ENCODE measurements at regions not wholly inside any gene's neighbourhood (a gene's known extent, or its start where the extent isn't known, plus 50 kb on each side); places are given as distances from the start of the nearest gene placed in this dataset.

DNA sequence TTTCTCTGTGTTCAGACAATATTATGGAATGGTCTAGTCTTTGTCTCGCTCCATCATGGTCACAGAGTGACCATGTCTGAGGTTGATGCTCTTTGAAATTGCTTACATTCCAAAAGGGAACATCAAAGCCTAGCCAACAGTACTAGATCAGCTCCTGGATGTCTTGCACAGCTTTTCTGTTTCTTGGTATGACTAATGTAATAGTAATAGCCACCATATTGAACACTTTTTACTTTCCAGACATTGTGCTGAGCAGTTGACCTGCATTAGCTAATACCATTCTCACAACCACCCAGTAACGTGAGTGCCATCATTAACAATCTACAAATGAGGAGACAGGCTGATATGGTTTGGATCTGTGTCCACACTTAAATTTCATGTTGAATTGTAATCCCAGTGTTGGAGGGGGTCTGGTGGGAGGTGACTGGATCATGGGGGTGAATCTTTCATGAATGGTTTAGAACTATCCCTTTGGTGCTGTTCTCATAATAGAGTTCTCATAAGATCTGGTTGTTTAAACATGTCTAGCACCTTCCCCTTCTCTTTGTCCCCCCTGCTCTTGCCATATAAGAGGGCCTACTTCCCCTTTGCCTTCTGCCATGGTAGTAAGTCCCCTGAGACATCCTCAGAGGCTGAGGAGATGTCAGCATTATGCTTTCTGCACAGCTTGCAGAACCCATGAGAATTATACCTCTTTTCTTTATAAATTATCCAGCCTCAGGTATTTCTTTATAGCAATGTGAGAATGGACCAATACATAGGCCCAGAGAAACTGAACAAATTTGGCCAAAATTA is 577.5 kb upstream of the CLINT1 start:
- no peaks in the 10 kb centered on the region for H3K4me1 ChIP-seq (ENCODE audit: insufficient read depth)
- TF ChIP-seq EZH2phosphoT487 (IDR thresholded peaks at IDR 0.05; ENCODE audit: low read depth, severe bottlenecking, unreplicated experiment), result no peak
- TF ChIP-seq EZH2 (IDR thresholded peaks at IDR 0.05; ENCODE audit: borderline replicate concordance), result no peak
- no peak for TF ChIP-seq CTCF (IDR thresholded peaks at IDR 0.05; ENCODE audit: poor library complexity)
- no peak overlapping the region for H3K27ac ChIP-seq
- no peaks in the 10 kb centered on the region for H4K20me1 ChIP-seq (ENCODE audit: insufficient read depth, poor library complexity, severe bottlenecking)
- no peaks in the 10 kb centered on the region for H3K9me3 ChIP-seq (ENCODE audit: low read depth)
- no peak overlapping the region for H2AFZ ChIP-seq
- WGBS (ENCODE audit: low lambda C conversion rate, missing lambda C conversion rate), result 91% methylated on average over 2 of the region's 2 CpGs
- H3K79me2 ChIP-seq, result no peaks in the 10 kb centered on the region
- DNase-seq (ENCODE audit: low spot score), result no peak
- no peak overlapping the region for H3K4me2 ChIP-seq
- no peaks in the 10 kb centered on the region for H3K27me3 ChIP-seq
- H3K9me2 ChIP-seq (replicated peaks; ENCODE audit: insufficient read depth), result no peaks in the 10 kb centered on the region
- no peak overlapping the region for H3K4me3 ChIP-seq
- no peaks in the 10 kb centered on the region for H3K36me3 ChIP-seq (replicated peaks; ENCODE audit: insufficient read depth, low read depth)

DNA sequence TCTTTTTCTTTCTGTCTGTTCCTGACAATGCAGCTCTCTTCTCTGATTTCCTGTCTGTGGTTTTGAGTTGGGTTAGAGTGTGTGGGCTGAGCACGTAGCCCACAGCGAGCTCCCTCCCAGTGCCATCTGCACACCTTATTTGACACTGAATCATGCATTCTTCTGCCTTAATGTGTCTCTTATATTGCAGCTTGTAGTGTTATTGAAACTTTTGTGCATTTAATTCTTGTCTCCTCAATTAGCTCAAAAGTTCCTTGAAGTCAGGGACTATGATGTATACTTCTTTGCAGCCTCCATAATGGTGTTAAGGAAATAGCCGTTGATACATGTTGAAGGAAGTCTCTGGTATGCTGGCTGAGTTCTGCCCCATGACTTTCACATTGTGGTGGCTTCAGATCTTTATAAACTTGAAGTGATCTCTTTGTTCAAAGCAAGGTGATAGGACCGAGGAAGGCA is 576.2 kb upstream of the CLINT1 start:
- Histone ChIP-seq H3K27me3 (no peaks in the 10 kb centered on the region), H2AFZ (no peak overlapping the region), H3K36me3 (replicated peaks; ENCODE audit: insufficient read depth, low read depth) (no peaks in the 10 kb centered on the region), H3K79me2 (no peaks in the 10 kb centered on the region), H3K9me3 (ENCODE audit: low read depth) (no peaks in the 10 kb centered on the region), H3K4me1 (ENCODE audit: insufficient read depth) (no peaks in the 10 kb centered on the region), H3K27ac (no peak overlapping the region), H3K4me3 (no peak overlapping the region), H3K9me2 (replicated peaks; ENCODE audit: insufficient read depth) (no peaks in the 10 kb centered on the region), H4K20me1 (ENCODE audit: insufficient read depth, poor library complexity, severe bottlenecking) (no peaks in the 10 kb centered on the region), H3K4me2 (no peak overlapping the region)
- TF ChIP-seq EZH2phosphoT487 (IDR thresholded peaks at IDR 0.05; ENCODE audit: low read depth, severe bottlenecking, unreplicated experiment) (no peak), CTCF (IDR thresholded peaks at IDR 0.05; ENCODE audit: poor library complexity) (no peak), EZH2 (IDR thresholded peaks at IDR 0.05; ENCODE audit: borderline replicate concordance) (no peak)
- 70% methylated on average over 4 of the region's 4 CpGs for WGBS (ENCODE audit: low lambda C conversion rate, missing lambda C conversion rate)
- no peak for DNase-seq (ENCODE audit: low spot score)

GRCh38 chr5:158434749-158435148 is 575.8 kb upstream of the CLINT1 start:
- Histone ChIP-seq H3K36me3 (replicated peaks; ENCODE audit: insufficient read depth, low read depth) (no peaks in the 10 kb centered on the region), H3K27ac (no peak overlapping the region), H4K20me1 (ENCODE audit: insufficient read depth, poor library complexity, severe bottlenecking) (no peaks in the 10 kb centered on the region), H3K79me2 (no peaks in the 10 kb centered on the region), H3K9me2 (replicated peaks; ENCODE audit: insufficient read depth) (no peaks in the 10 kb centered on the region), H3K4me1 (ENCODE audit: insufficient read depth) (no peaks in the 10 kb centered on the region), H3K4me2 (no peak overlapping the region), H3K4me3 (no peak overlapping the region), H3K27me3 (no peaks in the 10 kb centered on the region), H2AFZ (no peak overlapping the region), H3K9me3 (ENCODE audit: low read depth) (no peaks in the 10 kb centered on the region)
- TF ChIP-seq EZH2 (IDR thresholded peaks at IDR 0.05; ENCODE audit: borderline replicate concordance) (no peak), CTCF (IDR thresholded peaks at IDR 0.05; ENCODE audit: poor library complexity) (no peak), EZH2phosphoT487 (IDR thresholded peaks at IDR 0.05; ENCODE audit: low read depth, severe bottlenecking, unreplicated experiment) (no peak)
- no peak for DNase-seq (ENCODE audit: low spot score)
- WGBS (ENCODE audit: low lambda C conversion rate, missing lambda C conversion rate), result 35% methylated on average over 2 of the region's 2 CpGs
